GM23338 (cell line): ENCODE measurements at regions not wholly inside any gene's neighbourhood (a gene's known extent, or its start where the extent isn't known, plus 50 kb on each side); places are given as distances from the start of the nearest gene placed in this dataset.

ENCODE experiments used
- ATAC-seq: fragments of 200-7000 bp; cut with Tn5 transposase; 3 replicates; pipeline ENCODE4 v1.9.1; 2020
- DNase-seq: peaks from one replicate; pipeline ENCODE4 v3.0.0-alpha.2; 2015; ENCODE audit warnings: low spot score
- H2AFZ ChIP-seq: fragments of 200-600 bp; sonication (generic); 2 replicates; pipeline ENCODE4 v1.8.0; 2016; ENCODE audit warnings: antibody characterized with exemption, mild to moderate bottlenecking, moderate library complexity
- H3F3A ChIP-seq: fragments of 200-600 bp; sonication (generic); replicated peaks from 2 replicates; pipeline ENCODE4 v1.8.0; 2017; ENCODE audit warnings: antibody characterized with exemption, mixed run types, low read depth
- H3K27ac ChIP-seq: fragments of 200-600 bp; sonication (generic); 2 replicates; pipeline ENCODE4 v1.6.1; 2016; ENCODE audit warnings: low read depth
- H3K27me3 ChIP-seq: fragments of 200-600 bp; sonication (generic); 2 replicates; pipeline ENCODE4 v1.8.0; 2016; ENCODE audit warnings: mild to moderate bottlenecking, mixed run types, moderate library complexity; ENCODE audit not compliant: insufficient read depth
- H3K36me3 ChIP-seq: fragments of 200-600 bp; sonication (generic); 2 replicates; pipeline ENCODE4 v1.8.0; 2016; ENCODE audit warnings: mild to moderate bottlenecking; ENCODE audit not compliant: insufficient read depth
- H3K4me1 ChIP-seq: fragments of 200-600 bp; sonication (generic); 2 replicates; pipeline ENCODE4 v1.8.0; 2016; ENCODE audit warnings: mild to moderate bottlenecking, moderate library complexity; ENCODE audit not compliant: insufficient read depth
- H3K4me2 ChIP-seq: fragments of 200-600 bp; sonication (generic); 2 replicates; pipeline ENCODE4 v1.7.1; 2017; ENCODE audit warnings: mixed run types
- H3K4me3 ChIP-seq: fragments of 200-600 bp; sonication (generic); 2 replicates; pipeline ENCODE4 v1.6.1; 2016; ENCODE audit warnings: mixed run types
- H3K79me2 ChIP-seq: fragments of 200-600 bp; sonication (generic); replicated peaks from 2 replicates; pipeline ENCODE4 v1.8.0; 2017; ENCODE audit warnings: mild to moderate bottlenecking; ENCODE audit not compliant: insufficient read depth
- H3K9me2 ChIP-seq: fragments of 200-600 bp; sonication (generic); 2 replicates; pipeline ENCODE4 v1.8.0; 2017; ENCODE audit not compliant: insufficient read depth
- H4K20me1 ChIP-seq: fragments of 200-600 bp; sonication (generic); replicated peaks from 2 replicates; pipeline ENCODE4 v1.8.0; 2017; ENCODE audit warnings: mild to moderate bottlenecking; ENCODE audit not compliant: insufficient read depth
- H3K27ac Mint-ChIP-seq: 2 replicates; pipeline ENCODE4 v1.8.0; 2020; ENCODE audit warnings: inconsistent platforms, mild to moderate bottlenecking, moderate library complexity, mixed read lengths
- H3K27me3 Mint-ChIP-seq: 3 replicates; pipeline ENCODE4 v1.8.0; 2022; ENCODE audit warnings: low read depth, mild to moderate bottlenecking, moderate library complexity, mixed read lengths, inconsistent platforms; ENCODE audit not compliant: insufficient read depth, poor library complexity
- H3K36me3 Mint-ChIP-seq: 3 replicates; pipeline ENCODE4 v1.8.0; 2021; ENCODE audit warnings: low read depth, mild to moderate bottlenecking, inconsistent platforms, moderate library complexity, mixed read lengths
- H3K4me1 Mint-ChIP-seq: 3 replicates; pipeline ENCODE4 v1.8.0; 2020; ENCODE audit warnings: mild to moderate bottlenecking, inconsistent platforms, mixed read lengths
- H3K4me3 Mint-ChIP-seq: 3 replicates; pipeline ENCODE4 v1.8.0; 2021; ENCODE audit warnings: moderate library complexity, mild to moderate bottlenecking, inconsistent platforms, mixed read lengths
- H3K9me3 Mint-ChIP-seq: 3 replicates; pipeline ENCODE4 v1.8.0; 2020; ENCODE audit warnings: moderate library complexity, mild to moderate bottlenecking, inconsistent platforms, mixed read lengths
- CTCF ChIP-seq, 2 experiments: fragments of 200-600 bp in 1 of 2; sonication (generic) in 1 of 2; conservative IDR thresholded peaks; 2 replicates each; pipeline versions ENCODE4 v1.5.1 to v1.6.1; 2016 to 2017; ENCODE audit warnings: antibody characterized with exemption in 2 of 2, low read depth in 2 of 2, mild to moderate bottlenecking in 2 of 2, moderate library complexity in 1 of 2
- ETS1 ChIP-seq: IDR thresholded peaks from 2 replicates; pipeline ENCODE4 v1.6.1; 2016; ENCODE audit warnings: antibody characterized with exemption
- JUNB ChIP-seq: IDR thresholded peaks from one replicate; pipeline ENCODE4 v1.6.1; 2016; ENCODE audit warnings: antibody characterized with exemption; ENCODE audit not compliant: unreplicated experiment
- NANOG ChIP-seq: IDR thresholded peaks from 2 replicates; pipeline ENCODE4 v1.6.1; 2016; ENCODE audit warnings: antibody characterized with exemption, borderline replicate concordance
- POLR2AphosphoS5 ChIP-seq: IDR thresholded peaks from 2 replicates; pipeline ENCODE4 v1.6.1; 2016; ENCODE audit warnings: antibody characterized with exemption, low read depth
- STAT1 ChIP-seq: IDR thresholded peaks from one replicate; pipeline ENCODE4 v1.6.1; 2016; ENCODE audit warnings: antibody characterized with exemption; ENCODE audit not compliant: unreplicated experiment
- ZNF462 ChIP-seq: fragments of 250-450 bp; sonication (Bioruptor Pico); IDR thresholded peaks from 2 replicates; pipeline ENCODE4 v1.5.0; 2020; ENCODE audit warnings: mild to moderate bottlenecking, moderate library complexity

- no peaks in the 10 kb centered on the region for H3F3A ChIP-seq
- Mint-ChIP-seq H3K36me3 (no peaks in the 10 kb centered on the region), H3K27me3 (no peaks in the 10 kb centered on the region), H3K27ac (no peak overlapping the region), H3K4me3 (no peak overlapping the region), H3K4me1 (peaks cover 9% of the 10 kb centered on the region; the same call in 2 of the 3 replicates), H3K9me3 (no peaks in the 10 kb centered on the region)
- no peaks in the 10 kb centered on the region for H3K27me3 ChIP-seq
- H3K9me2 ChIP-seq, result peaks cover 12% of the 10 kb centered on the region; the same call in 1 of the 2 replicates
- no peak overlapping the region for H3K4me3 ChIP-seq
- no peak for DNase-seq
- no peaks in the 10 kb centered on the region for H4K20me1 ChIP-seq
- no peak overlapping the region for H3K27ac ChIP-seq
- TF ChIP-seq ZNF462 (CRISPR knock-in tag) (no peak), ETS1 (no peak), POLR2AphosphoS5 (no peak), NANOG (no peak), CTCF (conservative IDR thresholded peaks at IDR 0.05; ENCODE audit: low read depth in 2 of 2) (no peak), JUNB (no peak), STAT1 (no peak)
- no peaks in the 10 kb centered on the region for H3K36me3 ChIP-seq
- H2AFZ ChIP-seq, result no peak overlapping the region
- no peaks in the 10 kb centered on the region for H3K4me1 ChIP-seq
- H3K4me2 ChIP-seq, result no peak overlapping the region
- no peaks in the 10 kb centered on the region for H3K79me2 ChIP-seq
- no peak for ATAC-seq
Measured at GRCh38 chr1:177439301-177439700, 268.5 kb downstream of the BRINP2 start.
